ENCODE measurements at regions not wholly inside any gene's neighbourhood (a gene's known extent, or its start where the extent isn't known, plus 50 kb on each side); places are given as distances from the start of the nearest gene placed in this dataset.

DNA sequence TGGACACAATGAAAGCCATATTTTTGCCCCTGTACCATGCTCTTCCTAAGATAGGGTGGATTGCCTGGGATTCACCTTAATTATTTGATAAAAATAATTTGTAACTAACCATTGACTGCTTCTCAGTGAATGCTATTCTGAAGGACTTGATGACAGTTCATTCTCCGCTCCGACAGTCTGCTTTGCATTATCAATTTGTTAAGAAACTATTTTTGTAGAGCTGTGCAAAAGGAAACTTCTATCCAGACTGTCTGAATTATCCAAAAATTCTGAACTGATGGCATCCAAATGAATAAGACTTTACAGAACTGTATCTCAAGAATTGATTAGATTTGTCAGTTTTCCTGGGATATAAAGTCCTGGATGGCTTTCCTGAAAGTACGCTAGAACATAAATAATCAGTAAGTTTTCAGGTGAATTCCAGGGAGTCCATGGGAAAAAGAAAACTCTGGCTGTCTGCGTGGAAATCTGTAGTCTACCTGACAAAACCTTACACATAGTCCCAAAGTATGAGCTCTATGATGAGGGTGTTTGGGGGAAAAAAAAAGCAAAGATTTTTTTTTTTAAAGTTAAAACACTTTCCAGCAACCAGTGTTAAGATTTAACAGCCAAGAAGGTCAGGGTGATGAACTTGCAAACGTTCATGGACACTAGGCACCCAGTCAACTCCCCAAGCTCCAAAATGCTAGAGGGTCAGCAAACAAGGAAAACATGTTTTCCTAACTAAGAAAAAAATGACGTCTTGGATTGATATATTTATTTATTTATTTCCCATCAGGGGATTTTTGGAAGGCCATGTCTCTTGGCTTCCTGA lies 291.1 kb upstream of the TBX3 start:
- no peak for DNase-seq
- Histone ChIP-seq H3K36me3 (no peaks in the 10 kb centered on the region), H3K27ac (no peak overlapping the region), H3K4me1 (no peaks in the 10 kb centered on the region), H3K4me3 (no peak overlapping the region), H3K9me3 (no peaks in the 10 kb centered on the region), H3K27me3 (no peaks in the 10 kb centered on the region)
- 65 to 76% methylated on average over 6 of the region's 6 CpGs for WGBS, 2 donors
- TF ChIP-seq POLR2AphosphoS5 (IDR thresholded peaks at IDR 0.05) (no peak), CTCF (IDR thresholded peaks at IDR 0.05) (no peak), POLR2A (IDR thresholded peaks at IDR 0.05) (no peak), EP300 (IDR thresholded peaks at IDR 0.05) (no peak)
- ATAC-seq (ENCODE audit: low FRiP score in 2 of 2) = no peak

- WGBS, 2 donors = 86 to 87% methylated on average over 2 of the region's 2 CpGs
- H3K27ac ChIP-seq = no peak overlapping the region
- no peaks in the 10 kb centered on the region for H3K9me3 ChIP-seq
- H3K36me3 ChIP-seq = no peaks in the 10 kb centered on the region
- no peak for DNase-seq
- TF ChIP-seq POLR2AphosphoS5 (IDR thresholded peaks at IDR 0.05) = no peak
- no peak for ATAC-seq (ENCODE audit: low FRiP score in 2 of 2)
- H3K4me3 ChIP-seq = no peak overlapping the region
- no peaks in the 10 kb centered on the region for H3K4me1 ChIP-seq
- H3K27me3 ChIP-seq = no peaks in the 10 kb centered on the region
Measured at GRCh38 chr12:114974333-114974732, 290.4 kb upstream of the TBX3 start.

DNA sequence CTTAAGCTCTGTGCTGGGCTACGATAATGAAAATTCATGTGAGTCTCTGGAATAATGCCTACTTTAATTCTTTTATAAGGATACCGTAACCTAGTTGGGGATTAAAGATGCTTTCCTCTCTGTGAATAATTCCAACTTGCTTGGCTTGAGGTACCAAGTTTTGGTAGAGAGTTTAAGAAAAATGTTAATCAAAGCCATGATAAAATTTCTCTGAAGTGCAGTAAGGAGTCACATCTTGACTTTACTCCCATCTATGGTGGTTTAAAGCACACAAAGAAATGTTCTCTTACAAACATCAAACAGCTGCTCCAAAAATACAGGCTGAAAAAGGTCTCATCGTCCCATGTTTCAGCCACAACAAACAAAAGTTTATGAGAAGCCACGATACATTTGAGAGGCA lies 284.8 kb upstream of the TBX3 start:
- 80 to 83% methylated on average over 4 of the region's 4 CpGs for whole genome bisulfite sequencing, 2 donors
- peaks cover 0 to 2% (median 0%) of the 10 kb centered on the region in 4 donors for H3K9me3 ChIP-seq

GRCh38 chr12:114967151-114967550 lies 283.2 kb upstream of the TBX3 start:
- DNase-seq (no peak), ATAC-seq (ENCODE audit: low FRiP score in 2 of 2) (no peak)
- H3K36me3 ChIP-seq = no peaks in the 10 kb centered on the region
- WGBS, 2 donors = 77 to 82% methylated on average over 5 of the region's 5 CpGs
- H3K27me3 ChIP-seq = no peaks in the 10 kb centered on the region
- peaks cover 0 to 11% (median 0%) of the 10 kb centered on the region in 4 donors for H3K9me3 ChIP-seq
- no peak overlapping the region for H3K4me3 ChIP-seq
- TF ChIP-seq POLR2AphosphoS5 (IDR thresholded peaks at IDR 0.05) = no peak
- H3K27ac ChIP-seq = no peak overlapping the region
- no peaks in the 10 kb centered on the region for H3K4me1 ChIP-seq

More for the DNA sequence above, 284.8 kb upstream of the TBX3 start:
- Histone ChIP-seq H3K27me3 (no peaks in the 10 kb centered on the region), H3K36me3 (no peaks in the 10 kb centered on the region), H3K4me1 (no peaks in the 10 kb centered on the region), H3K27ac (no peak overlapping the region), H3K4me3 (no peak overlapping the region)
- no peak for DNase-seq
- no peak for ATAC-seq (ENCODE audit: low FRiP score in 2 of 2)
- no peak for TF ChIP-seq POLR2AphosphoS5 (IDR thresholded peaks at IDR 0.05)
- TF ChIP-seq EP300 (IDR thresholded peaks at IDR 0.05) = no peak
- no peak for TF ChIP-seq CTCF (IDR thresholded peaks at IDR 0.05)
- no peak for TF ChIP-seq POLR2A (IDR thresholded peaks at IDR 0.05)

GRCh38 chr12:114964841-114965240 lies 280.9 kb upstream of the TBX3 start:
- Histone ChIP-seq H3K4me1 (no peaks in the 10 kb centered on the region), H3K9me3 (peaks cover 0 to 11% (median 0%) of the 10 kb centered on the region in 4 donors), H3K27ac (no peak overlapping the region), H3K27me3 (no peaks in the 10 kb centered on the region), H3K4me3 (no peak overlapping the region), H3K36me3 (no peaks in the 10 kb centered on the region)
- ATAC-seq (ENCODE audit: low FRiP score in 2 of 2) (no peak), DNase-seq (no peak)
- WGBS, 2 donors = 90 to 91% methylated on average over 2 of the region's 2 CpGs
- TF ChIP-seq EP300 (IDR thresholded peaks at IDR 0.05) = no peak
- TF ChIP-seq POLR2AphosphoS5 (IDR thresholded peaks at IDR 0.05) = no peak
- TF ChIP-seq CTCF (IDR thresholded peaks at IDR 0.05) = no peak
- TF ChIP-seq POLR2A (IDR thresholded peaks at IDR 0.05) = no peak

DNA sequence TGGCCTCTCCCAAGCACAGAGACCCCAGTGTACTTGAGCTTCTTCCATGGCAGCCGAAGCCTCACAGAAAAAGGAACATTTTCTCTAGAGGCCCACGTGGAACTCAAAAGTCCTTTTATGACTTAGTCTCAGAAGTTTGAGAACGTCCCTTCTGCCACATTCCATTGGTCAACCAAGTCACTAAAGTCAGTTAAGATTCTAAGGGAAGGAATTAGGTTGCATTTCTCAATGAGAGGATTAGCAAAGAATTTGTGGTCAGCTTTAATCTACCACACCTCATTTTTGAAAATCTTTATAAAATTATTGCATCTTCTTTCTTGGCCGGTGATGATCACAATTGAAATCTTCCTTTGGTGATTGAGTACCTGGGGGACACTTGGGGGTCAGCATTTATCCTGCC lies 279.9 kb upstream of the TBX3 start:
- H3K9me3 ChIP-seq = peaks cover 0 to 11% (median 0%) of the 10 kb centered on the region in 4 donors
- TF ChIP-seq POLR2AphosphoS5 (IDR thresholded peaks at IDR 0.05) (no peak), POLR2A (IDR thresholded peaks at IDR 0.05) (no peak), CTCF (IDR thresholded peaks at IDR 0.05) (no peak), EP300 (IDR thresholded peaks at IDR 0.05) (no peak)
- no peak for DNase-seq
- H3K36me3 ChIP-seq = no peaks in the 10 kb centered on the region
- ATAC-seq (ENCODE audit: low FRiP score in 2 of 2) = no peak
- no peaks in the 10 kb centered on the region for H3K4me1 ChIP-seq
- WGBS, 2 donors = 83 to 94% methylated on average over 4 of the region's 4 CpGs
- no peak overlapping the region for H3K4me3 ChIP-seq
- H3K27ac ChIP-seq = no peak overlapping the region
- no peaks in the 10 kb centered on the region for H3K27me3 ChIP-seq

Data from upper lobe of left lung (tissue), 6 donors.